ENCODE measurements at regions not wholly inside any gene's neighbourhood (a gene's known extent, or its start where the extent isn't known, plus 50 kb on each side); places are given as distances from the start of the nearest gene placed in this dataset.

- H3K36me3 ChIP-seq (ENCODE audit: control insufficient read depth in 2 of 4, insufficient read depth in 4 of 4, low read length in 3 of 4) = no peaks in the 10 kb centered on the region
- ChIA-PET CTCF (ENCODE audit: partially characterized antibody) (interaction anchor here (1.5 kb wide), 2 partner anchors 15 to 36 kb away, joined by 4 read pairs; no protein-coding TSS in a partner anchor), POLR2A (ENCODE audit: partially characterized antibody) (interaction anchor here (0.6 to 1.1 kb wide), 2 partner anchors 95 to 1204 kb away, joined by 3 to 4 read pairs; no protein-coding TSS in a partner anchor)
- H2BK20ac ChIP-seq (ENCODE audit: low read length) = no peak overlapping the region
- H3K4me2 ChIP-seq (ENCODE audit: insufficient read depth in 1 of 2, low read depth in 2 of 2, low read length in 2 of 2) = no peak overlapping the region
- no peak overlapping the region for H4K5ac ChIP-seq (ENCODE audit: insufficient read length, low read depth, low read length)
- H3K9me3 ChIP-seq (ENCODE audit: insufficient read depth in 2 of 2, low read depth in 1 of 2, low read length in 1 of 2) = no peaks in the 10 kb centered on the region
- WGBS, 2 experiments (ENCODE audit: extremely low coverage in 1 of 2, insufficient coverage in 1 of 2, insufficient read length in 1 of 2, insufficient replicate concordance in 2 of 2, low coverage in 1 of 2, low lambda C conversion rate in 2 of 2, missing lambda C conversion rate in 1 of 2) = 98% methylated on average over 9 of the region's 9 CpGs; no CpG with 5 or more reads in 1 of the 2 experiments
- H3K4me1 ChIP-seq (replicated peaks in 1 of 4; ENCODE audit: control insufficient read depth in 3 of 4, insufficient read depth in 4 of 4, low read length in 3 of 4) = peaks cover 0 to 6% (median 5%) of the 10 kb centered on the region in 4 experiments; a peak in 3 of 7 replicates
- no peaks in the 10 kb centered on the region for H3K79me1 ChIP-seq (ENCODE audit: low read depth, low read length)
- TF ChIP-seq SUZ12 (IDR thresholded peaks at IDR 0.05; ENCODE audit: low read length) (no peak), CHD2 (IDR thresholded peaks at IDR 0.05; ENCODE audit: low read length) (no peak), EGR1 (IDR thresholded peaks at IDR 0.05; ENCODE audit: borderline replicate concordance, low read depth, low read length) (no peak), HDAC6 (IDR thresholded peaks at IDR 0.05; ENCODE audit: low read depth, low read length) (no peak), TCF12 (IDR thresholded peaks at IDR 0.05; ENCODE audit: low read depth, low read length) (no peak), TAF1 (IDR thresholded peaks at IDR 0.05; ENCODE audit: low read depth, low read length) (no peak), GTF2F1 (IDR thresholded peaks at IDR 0.05; ENCODE audit: borderline replicate concordance, low read depth, low read length) (no peak), RAD21 (IDR thresholded peaks at IDR 0.05 in 1 of 2, conservative IDR thresholded peaks at IDR 0.05 in 1 of 2; ENCODE audit: low read depth in 2 of 2, low read length in 2 of 2) (no peak)
- TF ChIP-seq, protein P1, sequence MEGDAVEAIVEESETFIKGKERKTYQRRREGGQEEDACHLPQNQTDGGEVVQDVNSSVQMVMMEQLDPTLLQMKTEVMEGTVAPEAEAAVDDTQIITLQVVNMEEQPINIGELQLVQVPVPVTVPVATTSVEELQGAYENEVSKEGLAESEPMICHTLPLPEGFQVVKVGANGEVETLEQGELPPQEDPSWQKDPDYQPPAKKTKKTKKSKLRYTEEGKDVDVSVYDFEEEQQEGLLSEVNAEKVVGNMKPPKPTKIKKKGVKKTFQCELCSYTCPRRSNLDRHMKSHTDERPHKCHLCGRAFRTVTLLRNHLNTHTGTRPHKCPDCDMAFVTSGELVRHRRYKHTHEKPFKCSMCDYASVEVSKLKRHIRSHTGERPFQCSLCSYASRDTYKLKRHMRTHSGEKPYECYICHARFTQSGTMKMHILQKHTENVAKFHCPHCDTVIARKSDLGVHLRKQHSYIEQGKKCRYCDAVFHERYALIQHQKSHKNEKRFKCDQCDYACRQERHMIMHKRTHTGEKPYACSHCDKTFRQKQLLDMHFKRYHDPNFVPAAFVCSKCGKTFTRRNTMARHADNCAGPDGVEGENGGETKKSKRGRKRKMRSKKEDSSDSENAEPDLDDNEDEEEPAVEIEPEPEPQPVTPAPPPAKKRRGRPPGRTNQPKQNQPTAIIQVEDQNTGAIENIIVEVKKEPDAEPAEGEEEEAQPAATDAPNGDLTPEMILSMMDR (IDR thresholded peaks at IDR 0.05; ENCODE audit: control extremely low read depth in 1 of 3, insufficient read depth in 1 of 3, low read depth in 1 of 3, low read length in 3 of 3) = no peak
- peaks cover 0 to 15% (median 8%) of the 10 kb centered on the region in 4 experiments; a peak in 4 of 7 replicates for H3K27me3 ChIP-seq (replicated peaks in 1 of 4; ENCODE audit: control insufficient read depth in 3 of 4, extremely low read depth in 1 of 4, insufficient read depth in 3 of 4, low read length in 3 of 4)
- no peak overlapping the region; the same call in 1 of the 2 replicates for H4K8ac ChIP-seq (ENCODE audit: extremely low read depth, insufficient read depth, low read length)
- peak overlapping the region in 1 of 4 experiments; percentile 4; a peak in 1 of 7 replicates for H3K9ac ChIP-seq (replicated peaks in 1 of 4; ENCODE audit: extremely low read depth in 1 of 4, low read depth in 3 of 4, low read length in 3 of 4)
- peak overlapping the region; percentile 75; the same call in 1 of the 2 replicates for H2AK5ac ChIP-seq (ENCODE audit: low read depth, low read length)
- H3K56ac ChIP-seq (replicated peaks; ENCODE audit: insufficient read length, low read depth, low read length) = no peak overlapping the region
- no peak overlapping the region for H3K14ac ChIP-seq (ENCODE audit: insufficient read length)
- H3K27ac ChIP-seq (ENCODE audit: low read depth, low read length) = no peak overlapping the region
- H3K23ac ChIP-seq (ENCODE audit: insufficient read length) = no peak overlapping the region
- no peak overlapping the region for H2BK15ac ChIP-seq (ENCODE audit: low read length)
- no peaks in the 10 kb centered on the region for H3K79me2 ChIP-seq (ENCODE audit: control insufficient read depth in 1 of 2, insufficient read depth in 2 of 2, low read length in 2 of 2)
- peaks cover 2% of the 10 kb centered on the region; the same call in 1 of the 2 replicates for H3K23me2 ChIP-seq (ENCODE audit: low read depth, low read length)
- FAIRE-seq (no peak), DNase-seq (ENCODE audit: low read depth in 1 of 2, low spot score in 2 of 2) (no peak)
- H4K20me1 ChIP-seq (replicated peaks in 1 of 2; ENCODE audit: control insufficient read depth in 1 of 2, insufficient read depth in 2 of 2, low read length in 2 of 2) = peaks cover 0 to 7% of the 10 kb centered on the region in 2 experiments
- no peak overlapping the region for H2BK5ac ChIP-seq (ENCODE audit: low read depth, low read length)
- H3K4ac ChIP-seq (replicated peaks; ENCODE audit: insufficient read length, low read depth, low read length) = no peak overlapping the region
- peak overlapping the region; percentile 51 for H4K91ac ChIP-seq (replicated peaks; ENCODE audit: insufficient read length, low read length)
- no peak overlapping the region for H3K18ac ChIP-seq (ENCODE audit: extremely low read depth, low read length)
- peak overlapping the region; percentile 24 for H2BK120ac ChIP-seq (replicated peaks; ENCODE audit: low read depth, low read length)
- H3K4me3 ChIP-seq (ENCODE audit: extremely low read depth in 1 of 4, insufficient read depth in 2 of 4, low read depth in 3 of 4, low read length in 4 of 4) = no peak overlapping the region
- H2BK12ac ChIP-seq (ENCODE audit: low read depth, low read length) = peak overlapping the region; percentile 30; the same call in 1 of the 2 replicates
- H2AFZ ChIP-seq (ENCODE audit: low read length) = no peak overlapping the region
Observed at GRCh38 chr22:27576413-27576812, 225.1 kb downstream of the MN1 start.

All from H1 (cell line).